PC-9 (cell line): ENCODE measurements at regions not wholly inside any gene's neighbourhood (a gene's known extent, or its start where the extent isn't known, plus 50 kb on each side); places are given as distances from the start of the nearest gene placed in this dataset.

Source experiments
- CTCF ChIP-seq: fragments of 200-600 bp; sonication (generic); conservative IDR thresholded peaks from 2 replicates; pipeline ENCODE4 v1.6.1; 2017; ENCODE audit warnings: mixed run types, antibody characterized with exemption, mild to moderate bottlenecking, moderate library complexity
- EZH2 ChIP-seq: fragments of 200-600 bp; sonication (generic); IDR thresholded peaks from 2 replicates; pipeline ENCODE4 v1.8.0; 2017; ENCODE audit warnings: antibody characterized with exemption, low read depth

- TF ChIP-seq EZH2 (no peak), CTCF (no peak)
These were observed 896.7 kb upstream of the ANO3 start for GRCh38 chr11:25435197-25435596.
